ENCODE measurements at regions not wholly inside any gene's neighbourhood (a gene's known extent, or its start where the extent isn't known, plus 50 kb on each side); places are given as distances from the start of the nearest gene placed in this dataset.

DNA sequence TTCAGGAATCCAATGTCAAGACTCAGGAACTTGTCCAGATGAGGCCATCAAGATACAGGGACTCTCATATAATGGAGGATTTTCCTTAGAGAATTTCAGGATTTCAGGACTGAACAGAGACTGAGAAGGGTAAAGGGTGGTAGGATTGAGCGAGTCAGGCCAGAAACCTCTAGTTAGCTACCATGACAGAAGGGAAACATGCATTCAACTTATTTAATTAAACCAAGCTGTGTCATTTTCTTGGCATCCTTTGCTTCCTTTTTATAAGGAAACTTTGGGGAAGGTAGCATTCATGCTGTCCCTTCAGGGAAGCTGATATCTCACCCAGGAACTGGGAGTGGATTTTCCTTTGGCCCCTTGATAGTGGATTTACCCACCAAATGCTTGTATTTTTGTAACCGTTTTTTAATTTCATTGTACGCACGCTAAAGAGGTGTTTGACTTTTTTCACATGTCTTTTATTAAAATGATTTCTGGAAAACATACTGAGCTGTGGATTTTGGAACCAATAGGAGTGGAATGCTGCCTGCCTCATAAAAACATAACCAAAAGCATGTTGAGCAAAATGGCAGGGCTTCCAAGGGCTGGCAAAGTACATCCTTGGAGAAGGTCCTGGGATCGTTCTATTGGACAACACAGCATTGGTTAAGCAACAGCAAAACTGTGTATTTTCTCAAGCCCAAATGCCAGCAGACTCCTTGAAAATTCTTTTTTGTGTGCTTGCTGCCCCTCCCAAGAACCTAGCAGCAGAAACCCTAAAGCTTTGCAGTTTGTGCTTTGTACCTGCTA lies 104.5 kb downstream of the CXCL12 start:
- no peak overlapping the region for H3K4me3 ChIP-seq (ENCODE audit: low read depth in 2 of 2, low read length in 1 of 2)
- no peak for DNase-seq
- no peak overlapping the region for H3K9ac ChIP-seq
- peak overlapping the region in 1 of 2 experiments; percentile 43; a peak in 2 of 4 replicates for H3K27ac ChIP-seq (ENCODE audit: low read depth in 2 of 2, low read length in 1 of 2)
- H4K20me1 ChIP-seq (ENCODE audit: insufficient read depth), result no peaks in the 10 kb centered on the region
- no peaks in the 10 kb centered on the region for H3K9me3 ChIP-seq
- H3K79me2 ChIP-seq (ENCODE audit: insufficient read depth), result no peaks in the 10 kb centered on the region
- H3K9me2 ChIP-seq, result no peaks in the 10 kb centered on the region
- CTCF ChIA-PET, result interaction anchor here (0.6 to 3.6 kb wide), 5 partner anchors 11 to 590 kb away, joined by 3 to 16 read pairs (median 3); no protein-coding TSS in a partner anchor
- TF ChIP-seq EZH2phosphoT487 (IDR thresholded peaks at IDR 0.05; ENCODE audit: borderline replicate concordance, low read depth), result no peak
- no peak for TF ChIP-seq RAD21 (IDR thresholded peaks at IDR 0.05; ENCODE audit: low read length)
- TF ChIP-seq TEAD4 (IDR thresholded peaks at IDR 0.05; ENCODE audit: borderline replicate concordance, insufficient read depth), result no peak
- TF ChIP-seq SIN3A (IDR thresholded peaks at IDR 0.05; ENCODE audit: borderline replicate concordance, low read depth, low read length), result no peak
- TF ChIP-seq, protein P1, sequence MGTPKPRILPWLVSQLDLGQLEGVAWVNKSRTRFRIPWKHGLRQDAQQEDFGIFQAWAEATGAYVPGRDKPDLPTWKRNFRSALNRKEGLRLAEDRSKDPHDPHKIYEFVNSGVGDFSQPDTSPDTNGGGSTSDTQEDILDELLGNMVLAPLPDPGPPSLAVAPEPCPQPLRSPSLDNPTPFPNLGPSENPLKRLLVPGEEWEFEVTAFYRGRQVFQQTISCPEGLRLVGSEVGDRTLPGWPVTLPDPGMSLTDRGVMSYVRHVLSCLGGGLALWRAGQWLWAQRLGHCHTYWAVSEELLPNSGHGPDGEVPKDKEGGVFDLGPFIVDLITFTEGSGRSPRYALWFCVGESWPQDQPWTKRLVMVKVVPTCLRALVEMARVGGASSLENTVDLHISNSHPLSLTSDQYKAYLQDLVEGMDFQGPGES (IDR thresholded peaks at IDR 0.05; ENCODE audit: low read depth, low read length), result no peak
- TF ChIP-seq EP300 (IDR thresholded peaks at IDR 0.05; ENCODE audit: borderline replicate concordance in 1 of 2, low read depth in 1 of 2, low read length in 1 of 2), result no peak
- TF ChIP-seq FOXJ3 (CRISPR knock-in tag; IDR thresholded peaks at IDR 0.05), result no peak
- TF ChIP-seq NRF1 (IDR thresholded peaks at IDR 0.05; ENCODE audit: low read depth, low read length), result no peak
- no peak for TF ChIP-seq RFX5 (IDR thresholded peaks at IDR 0.05; ENCODE audit: low read length)
- H3K27me3 ChIP-seq (ENCODE audit: insufficient read depth), result no peaks in the 10 kb centered on the region
- H3K4me1 ChIP-seq (ENCODE audit: control insufficient read depth in 1 of 2, insufficient read depth in 2 of 2, low read depth in 1 of 2, low read length in 1 of 2), result peaks cover 0 to 39% of the 10 kb centered on the region in 2 experiments; a peak in 2 of 4 replicates
- H3K4me2 ChIP-seq, result no peak overlapping the region
- H2AFZ ChIP-seq (ENCODE audit: low read depth), result no peak overlapping the region
- H3F3A ChIP-seq (replicated peaks; ENCODE audit: insufficient read depth), result peaks cover 8% of the 10 kb centered on the region
- 46% methylated on average over 5 of the region's 5 CpGs for WGBS (ENCODE audit: low lambda C conversion rate)
- no peaks in the 10 kb centered on the region for H3K36me3 ChIP-seq (replicated peaks in 1 of 2; ENCODE audit: control insufficient read depth in 1 of 2, insufficient read depth in 2 of 2, low read length in 1 of 2)
- POLR2A ChIA-PET, result no interaction called here

DNA sequence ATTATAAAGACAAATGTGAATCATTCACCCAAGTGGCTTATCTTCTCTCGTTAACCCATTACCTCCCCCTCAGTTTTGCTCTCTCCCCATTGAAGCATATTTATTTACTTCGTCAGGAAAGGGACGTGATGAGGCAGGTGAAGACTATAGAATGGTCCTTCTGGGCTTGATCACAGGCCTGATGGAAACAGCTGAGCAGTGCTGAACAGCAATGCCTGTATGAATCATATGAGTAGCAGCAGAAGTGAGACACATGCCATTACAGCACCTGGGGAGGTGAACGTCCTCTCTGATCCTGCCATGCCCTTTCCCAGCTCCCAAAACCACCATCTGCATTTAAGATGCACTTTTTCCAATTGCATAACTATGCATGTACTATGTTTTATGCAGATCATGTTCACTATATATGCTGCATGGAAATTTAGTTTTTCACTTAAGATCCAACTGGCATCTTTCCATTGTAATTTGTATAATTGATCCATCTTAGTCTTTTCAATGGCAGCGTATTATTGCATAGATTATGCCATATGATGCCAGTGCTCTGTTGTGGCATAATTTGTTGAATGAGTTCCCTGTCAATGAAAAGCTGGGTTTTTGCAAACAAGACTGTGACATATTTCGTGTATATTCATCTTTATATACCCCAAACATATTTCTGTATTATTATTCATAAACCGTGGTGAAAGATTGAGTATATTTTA lies 105.3 kb downstream of the CXCL12 start:
- Histone ChIP-seq H3K36me3 (replicated peaks in 1 of 2; ENCODE audit: control insufficient read depth in 1 of 2, insufficient read depth in 2 of 2, low read length in 1 of 2) (no peaks in the 10 kb centered on the region), H3K9me2 (no peaks in the 10 kb centered on the region), H3K27ac (ENCODE audit: low read depth in 2 of 2, low read length in 1 of 2) (peak overlapping the region; percentile 40 to 87), H3K9me3 (no peaks in the 10 kb centered on the region), H3F3A (replicated peaks; ENCODE audit: insufficient read depth) (peaks cover 8% of the 10 kb centered on the region), H4K20me1 (ENCODE audit: insufficient read depth) (no peaks in the 10 kb centered on the region), H3K9ac (no peak overlapping the region), H3K4me1 (ENCODE audit: control insufficient read depth in 1 of 2, insufficient read depth in 2 of 2, low read depth in 1 of 2, low read length in 1 of 2) (peaks cover 0 to 37% of the 10 kb centered on the region in 2 experiments; a peak in 2 of 4 replicates), H3K4me3 (ENCODE audit: low read depth in 2 of 2, low read length in 1 of 2) (no peak overlapping the region), H3K79me2 (ENCODE audit: insufficient read depth) (no peaks in the 10 kb centered on the region), H3K4me2 (no peak overlapping the region), H2AFZ (ENCODE audit: low read depth) (no peak overlapping the region), H3K27me3 (ENCODE audit: insufficient read depth) (no peaks in the 10 kb centered on the region)
- ChIA-PET CTCF (interaction anchor here (1.0 to 3.6 kb wide), 4 partner anchors 18 to 589 kb away, joined by 3 to 16 read pairs (median 6); no protein-coding TSS in a partner anchor), POLR2A (interaction anchor here (0.6 to 0.7 kb wide), 2 partner anchors 84 to 248 kb away, joined by 4 read pairs; no protein-coding TSS in a partner anchor)
- WGBS (ENCODE audit: low lambda C conversion rate), result 27% methylated on average over 7 of the region's 7 CpGs
- no peak for TF ChIP-seq RAD21 (IDR thresholded peaks at IDR 0.05; ENCODE audit: low read length)
- no peak for TF ChIP-seq SMC3 (IDR thresholded peaks at IDR 0.05; ENCODE audit: low read depth, low read length)
- no peak for TF ChIP-seq EP300 (IDR thresholded peaks at IDR 0.05; ENCODE audit: borderline replicate concordance in 1 of 2, low read depth in 1 of 2, low read length in 1 of 2)
- TF ChIP-seq, protein P2, sequence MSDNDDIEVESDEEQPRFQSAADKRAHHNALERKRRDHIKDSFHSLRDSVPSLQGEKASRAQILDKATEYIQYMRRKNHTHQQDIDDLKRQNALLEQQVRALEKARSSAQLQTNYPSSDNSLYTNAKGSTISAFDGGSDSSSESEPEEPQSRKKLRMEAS (IDR thresholded peaks at IDR 0.05; ENCODE audit: low read depth), result no peak
- TF ChIP-seq JUND (IDR thresholded peaks at IDR 0.05), result no peak
- no peak for TF ChIP-seq CHD2 (IDR thresholded peaks at IDR 0.05; ENCODE audit: low read length, partially characterized antibody)
- TF ChIP-seq, protein P1 (IDR thresholded peaks at IDR 0.05; ENCODE audit: low read depth, low read length), result no peak
- TF ChIP-seq, protein P3, sequence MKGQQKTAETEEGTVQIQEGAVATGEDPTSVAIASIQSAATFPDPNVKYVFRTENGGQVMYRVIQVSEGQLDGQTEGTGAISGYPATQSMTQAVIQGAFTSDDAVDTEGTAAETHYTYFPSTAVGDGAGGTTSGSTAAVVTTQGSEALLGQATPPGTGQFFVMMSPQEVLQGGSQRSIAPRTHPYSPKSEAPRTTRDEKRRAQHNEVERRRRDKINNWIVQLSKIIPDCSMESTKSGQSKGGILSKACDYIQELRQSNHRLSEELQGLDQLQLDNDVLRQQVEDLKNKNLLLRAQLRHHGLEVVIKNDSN (IDR thresholded peaks at IDR 0.05; ENCODE audit: borderline replicate concordance, low read depth), result no peak
- no peak for TF ChIP-seq MEF2A (IDR thresholded peaks at IDR 0.05; ENCODE audit: borderline replicate concordance, low read depth)
- no peak for TF ChIP-seq NRF1 (IDR thresholded peaks at IDR 0.05; ENCODE audit: low read depth, low read length)
- no peak for TF ChIP-seq GABPA (IDR thresholded peaks at IDR 0.05; ENCODE audit: low read depth)
- no peak for DNase-seq
